BE2C (cell line): ENCODE measurements at regions not wholly inside any gene's neighbourhood (a gene's known extent, or its start where the extent isn't known, plus 50 kb on each side); places are given as distances from the start of the nearest gene placed in this dataset.

Experiments used
- DNase-seq: peaks from one replicate; pipeline ENCODE4 v3.0.0-alpha.2; 2020
- H3K27me3 ChIP-seq: fragments of 250-450 bp; sonication (Bioruptor Pico); 2 replicates; pipeline ENCODE4 v1.5.1; 2020; ENCODE audit warnings: mild to moderate bottlenecking
- H3K36me3 ChIP-seq: fragments of 250-450 bp; sonication (Bioruptor Pico); 2 replicates; pipeline ENCODE4 v1.5.1; 2020; ENCODE audit warnings: mild to moderate bottlenecking
- H3K4me1 ChIP-seq: fragments of 250-450 bp; sonication (Bioruptor Pico); 2 replicates; pipeline ENCODE4 v1.5.1; 2020
- H3K4me3 ChIP-seq: 2 replicates; pipeline ENCODE4 v1.5.1; 2011; ENCODE audit warnings: low read depth, low read length
- H3K9me3 ChIP-seq: fragments of 250-450 bp; sonication (Bioruptor Pico); 2 replicates; pipeline ENCODE4 v1.5.1; 2020
- CTCF ChIP-seq: IDR thresholded peaks from 2 replicates; pipeline ENCODE4 v1.5.1; 2012; ENCODE audit warnings: mild to moderate bottlenecking, low read depth, low read length

DNA sequence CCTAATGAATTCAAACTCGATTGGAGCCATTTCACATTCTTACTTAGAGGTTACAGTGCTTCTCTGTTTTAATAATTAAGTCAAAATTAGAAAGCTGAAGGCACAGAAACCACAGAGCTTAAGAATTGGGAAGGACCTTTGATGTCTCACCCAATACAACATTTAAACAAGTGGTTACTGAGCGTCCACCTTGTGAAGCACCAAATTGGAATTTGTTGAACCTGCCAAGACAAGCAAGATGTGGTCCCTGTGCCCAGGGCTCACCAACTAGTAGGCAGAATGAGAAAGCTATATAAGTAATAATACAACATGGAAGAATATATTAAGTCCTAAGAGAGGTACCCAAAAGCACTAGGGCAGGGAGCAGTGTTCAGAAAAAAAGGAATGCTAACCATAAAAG lies 64.5 kb upstream of the NPAS2 start:
- Histone ChIP-seq H3K36me3 (no peaks in the 10 kb centered on the region), H3K4me1 (no peaks in the 10 kb centered on the region), H3K9me3 (no peaks in the 10 kb centered on the region), H3K27me3 (no peaks in the 10 kb centered on the region), H3K4me3 (no peak overlapping the region)
- no peak for DNase-seq
- no peak for TF ChIP-seq CTCF

GRCh38 chr2:100756704-100757103 lies 63.2 kb upstream of the NPAS2 start:
- TF ChIP-seq CTCF = no peak
- no peaks in the 10 kb centered on the region for H3K27me3 ChIP-seq
- DNase-seq = no peak
- H3K36me3 ChIP-seq = no peaks in the 10 kb centered on the region
- no peaks in the 10 kb centered on the region for H3K4me1 ChIP-seq
- no peak overlapping the region for H3K4me3 ChIP-seq
- no peaks in the 10 kb centered on the region for H3K9me3 ChIP-seq

DNA sequence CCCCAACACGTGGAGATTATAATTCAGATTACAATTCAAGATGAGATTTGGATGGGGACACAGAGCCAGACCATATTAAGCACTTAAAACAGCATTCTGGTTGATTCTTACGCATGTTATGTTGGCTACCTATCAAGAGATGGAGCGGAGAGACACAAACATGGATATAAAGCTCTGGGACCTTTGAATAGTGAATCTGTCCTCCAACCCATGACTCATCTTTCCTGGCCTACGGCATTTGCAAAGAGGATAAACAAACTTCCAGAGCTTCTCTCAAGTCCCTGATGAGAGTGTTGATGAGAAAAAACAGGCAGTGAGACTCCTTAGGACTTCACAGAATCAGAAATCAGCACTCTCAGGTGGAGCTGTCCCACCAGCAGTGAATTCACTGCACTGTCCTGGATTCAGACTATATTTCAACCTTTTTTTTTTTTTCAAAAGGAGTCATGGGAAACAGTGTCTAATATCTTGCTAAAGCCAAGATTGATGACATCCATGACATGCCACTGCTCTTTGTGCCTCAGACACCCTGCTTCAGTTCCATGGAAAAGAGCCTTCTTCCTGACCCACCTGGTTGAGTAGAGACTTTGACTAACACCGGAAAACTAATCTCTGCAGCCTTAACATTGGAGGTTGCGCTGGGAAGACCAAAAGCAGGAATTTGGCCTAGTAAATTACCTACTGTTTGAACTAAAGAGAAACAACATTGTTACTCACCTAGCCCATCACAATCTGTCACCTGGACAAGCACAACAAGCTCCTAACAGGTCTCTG lies 62.1 kb upstream of the NPAS2 start:
- DNase-seq = no peak
- Histone ChIP-seq H3K36me3 (no peaks in the 10 kb centered on the region), H3K9me3 (no peaks in the 10 kb centered on the region), H3K4me1 (no peaks in the 10 kb centered on the region), H3K27me3 (no peaks in the 10 kb centered on the region), H3K4me3 (no peak overlapping the region)
- no peak for TF ChIP-seq CTCF

DNA sequence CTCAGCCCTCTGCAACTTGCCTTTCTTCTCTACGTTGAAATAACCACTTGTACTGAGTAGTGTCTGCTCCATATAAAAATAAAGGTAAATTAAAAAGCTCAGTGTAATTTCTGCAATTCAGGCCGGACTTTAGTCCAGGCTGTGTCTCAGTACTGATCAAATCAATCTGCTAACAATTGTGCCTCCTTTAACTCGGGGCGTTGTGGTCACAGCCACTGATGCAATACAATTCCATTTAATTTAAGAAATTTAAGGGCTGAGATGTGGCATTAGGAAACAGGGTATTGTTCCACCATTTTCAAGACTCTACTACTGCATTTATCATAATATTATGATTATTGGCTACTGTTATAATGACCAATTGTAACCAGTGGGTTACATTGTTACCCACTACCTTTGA lies 60.0 kb upstream of the NPAS2 start:
- Histone ChIP-seq H3K27me3 (no peaks in the 10 kb centered on the region), H3K36me3 (no peaks in the 10 kb centered on the region), H3K4me3 (no peak overlapping the region), H3K4me1 (no peaks in the 10 kb centered on the region), H3K9me3 (no peaks in the 10 kb centered on the region)
- no peak for DNase-seq
- no peak for TF ChIP-seq CTCF

DNA sequence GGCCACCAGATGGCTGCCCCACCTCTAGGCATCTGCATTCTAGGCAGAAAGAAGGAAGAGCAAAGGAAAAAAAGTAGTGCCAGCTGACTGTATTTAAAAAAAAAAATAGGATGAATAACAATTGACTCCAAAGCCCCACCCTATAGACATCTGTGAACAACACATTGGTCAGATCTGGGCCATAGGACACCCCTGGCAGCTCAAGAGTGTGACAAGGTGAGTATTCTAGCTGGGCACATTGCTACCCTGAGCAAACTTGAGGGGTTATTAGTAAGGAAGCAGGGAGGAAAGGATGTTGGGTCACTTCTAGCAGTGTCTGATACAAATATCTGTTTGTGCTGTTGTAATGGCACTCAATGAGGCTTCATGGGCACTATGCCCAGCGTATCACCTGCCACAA lies 58.6 kb upstream of the NPAS2 start:
- no peak for TF ChIP-seq CTCF
- no peaks in the 10 kb centered on the region for H3K27me3 ChIP-seq
- no peaks in the 10 kb centered on the region for H3K4me1 ChIP-seq
- no peak overlapping the region for H3K4me3 ChIP-seq
- H3K9me3 ChIP-seq = no peaks in the 10 kb centered on the region
- H3K36me3 ChIP-seq = no peaks in the 10 kb centered on the region
- no peak for DNase-seq

DNA sequence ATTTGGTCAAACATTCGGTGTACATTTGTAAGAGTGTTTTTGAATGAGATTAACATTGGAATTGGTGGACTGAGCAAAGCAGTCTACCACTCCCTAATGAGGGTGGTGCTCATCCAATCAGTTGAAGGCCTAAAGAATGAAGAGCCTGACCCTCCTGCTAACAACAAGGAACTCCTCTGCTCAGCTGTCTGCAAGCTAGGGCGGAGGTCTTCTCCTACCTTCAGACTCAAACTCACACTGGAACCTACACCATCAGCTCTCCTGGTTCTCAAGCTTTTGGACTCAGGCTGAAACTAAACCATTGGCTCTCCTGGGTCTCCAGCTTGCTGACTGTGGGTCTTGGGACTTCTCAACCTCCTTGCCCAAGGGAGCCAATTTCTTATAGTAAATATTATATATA lies 55.5 kb upstream of the NPAS2 start:
- Histone ChIP-seq H3K4me3 (no peak overlapping the region), H3K9me3 (no peaks in the 10 kb centered on the region), H3K4me1 (no peaks in the 10 kb centered on the region), H3K36me3 (no peaks in the 10 kb centered on the region), H3K27me3 (no peaks in the 10 kb centered on the region)
- DNase-seq = no peak
- no peak for TF ChIP-seq CTCF
